ENCODE measurements at regions not wholly inside any gene's neighbourhood (a gene's known extent, or its start where the extent isn't known, plus 50 kb on each side); places are given as distances from the start of the nearest gene placed in this dataset.

DNA sequence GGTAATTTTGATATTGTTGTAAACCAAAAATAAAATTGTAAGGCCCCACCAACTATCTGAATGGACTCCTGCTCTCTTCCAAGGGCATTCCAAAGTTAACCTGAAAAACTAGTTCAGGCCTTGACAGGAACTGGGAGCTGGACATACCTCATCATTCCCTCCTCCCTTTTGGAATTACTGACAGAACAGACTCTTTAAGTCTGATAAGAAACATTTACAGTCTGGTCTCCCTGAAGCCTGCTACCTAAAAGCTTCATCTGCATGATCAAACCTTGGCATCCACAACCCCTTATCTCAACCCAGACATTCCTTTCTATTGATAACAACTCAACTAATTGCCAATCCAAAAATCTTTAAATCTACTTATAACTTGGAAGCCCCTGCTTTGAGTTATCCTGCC, 123.8 kb downstream of the TLR5 start:
- H3K4me3 ChIP-seq (ENCODE audit: low read depth in 1 of 3, low read length in 3 of 3), result no peak overlapping the region
- H3K4me1 ChIP-seq (ENCODE audit: control insufficient read depth in 4 of 4, insufficient read depth in 4 of 4, low read length in 3 of 4), result no peaks in the 10 kb centered on the region
- no peak overlapping the region for H3K27ac ChIP-seq (ENCODE audit: low read depth in 1 of 2, low read length in 2 of 2)
- no peak for TF ChIP-seq NR2F2 (IDR thresholded peaks at IDR 0.05)
- TF ChIP-seq, protein P1, sequence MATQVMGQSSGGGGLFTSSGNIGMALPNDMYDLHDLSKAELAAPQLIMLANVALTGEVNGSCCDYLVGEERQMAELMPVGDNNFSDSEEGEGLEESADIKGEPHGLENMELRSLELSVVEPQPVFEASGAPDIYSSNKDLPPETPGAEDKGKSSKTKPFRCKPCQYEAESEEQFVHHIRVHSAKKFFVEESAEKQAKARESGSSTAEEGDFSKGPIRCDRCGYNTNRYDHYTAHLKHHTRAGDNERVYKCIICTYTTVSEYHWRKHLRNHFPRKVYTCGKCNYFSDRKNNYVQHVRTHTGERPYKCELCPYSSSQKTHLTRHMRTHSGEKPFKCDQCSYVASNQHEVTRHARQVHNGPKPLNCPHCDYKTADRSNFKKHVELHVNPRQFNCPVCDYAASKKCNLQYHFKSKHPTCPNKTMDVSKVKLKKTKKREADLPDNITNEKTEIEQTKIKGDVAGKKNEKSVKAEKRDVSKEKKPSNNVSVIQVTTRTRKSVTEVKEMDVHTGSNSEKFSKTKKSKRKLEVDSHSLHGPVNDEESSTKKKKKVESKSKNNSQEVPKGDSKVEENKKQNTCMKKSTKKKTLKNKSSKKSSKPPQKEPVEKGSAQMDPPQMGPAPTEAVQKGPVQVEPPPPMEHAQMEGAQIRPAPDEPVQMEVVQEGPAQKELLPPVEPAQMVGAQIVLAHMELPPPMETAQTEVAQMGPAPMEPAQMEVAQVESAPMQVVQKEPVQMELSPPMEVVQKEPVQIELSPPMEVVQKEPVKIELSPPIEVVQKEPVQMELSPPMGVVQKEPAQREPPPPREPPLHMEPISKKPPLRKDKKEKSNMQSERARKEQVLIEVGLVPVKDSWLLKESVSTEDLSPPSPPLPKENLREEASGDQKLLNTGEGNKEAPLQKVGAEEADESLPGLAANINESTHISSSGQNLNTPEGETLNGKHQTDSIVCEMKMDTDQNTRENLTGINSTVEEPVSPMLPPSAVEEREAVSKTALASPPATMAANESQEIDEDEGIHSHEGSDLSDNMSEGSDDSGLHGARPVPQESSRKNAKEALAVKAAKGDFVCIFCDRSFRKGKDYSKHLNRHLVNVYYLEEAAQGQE (IDR thresholded peaks at IDR 0.05), result no peak
- TF ChIP-seq, protein P2, sequence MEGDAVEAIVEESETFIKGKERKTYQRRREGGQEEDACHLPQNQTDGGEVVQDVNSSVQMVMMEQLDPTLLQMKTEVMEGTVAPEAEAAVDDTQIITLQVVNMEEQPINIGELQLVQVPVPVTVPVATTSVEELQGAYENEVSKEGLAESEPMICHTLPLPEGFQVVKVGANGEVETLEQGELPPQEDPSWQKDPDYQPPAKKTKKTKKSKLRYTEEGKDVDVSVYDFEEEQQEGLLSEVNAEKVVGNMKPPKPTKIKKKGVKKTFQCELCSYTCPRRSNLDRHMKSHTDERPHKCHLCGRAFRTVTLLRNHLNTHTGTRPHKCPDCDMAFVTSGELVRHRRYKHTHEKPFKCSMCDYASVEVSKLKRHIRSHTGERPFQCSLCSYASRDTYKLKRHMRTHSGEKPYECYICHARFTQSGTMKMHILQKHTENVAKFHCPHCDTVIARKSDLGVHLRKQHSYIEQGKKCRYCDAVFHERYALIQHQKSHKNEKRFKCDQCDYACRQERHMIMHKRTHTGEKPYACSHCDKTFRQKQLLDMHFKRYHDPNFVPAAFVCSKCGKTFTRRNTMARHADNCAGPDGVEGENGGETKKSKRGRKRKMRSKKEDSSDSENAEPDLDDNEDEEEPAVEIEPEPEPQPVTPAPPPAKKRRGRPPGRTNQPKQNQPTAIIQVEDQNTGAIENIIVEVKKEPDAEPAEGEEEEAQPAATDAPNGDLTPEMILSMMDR (IDR thresholded peaks at IDR 0.05; ENCODE audit: low read depth, low read length, missing input control), result no peak
- TF ChIP-seq HNF4G (IDR thresholded peaks at IDR 0.05), result no peak
- TF ChIP-seq RXRA (IDR thresholded peaks at IDR 0.05), result no peak
- TF ChIP-seq JUND (IDR thresholded peaks at IDR 0.05), result no peak
- TF ChIP-seq, protein P3, sequence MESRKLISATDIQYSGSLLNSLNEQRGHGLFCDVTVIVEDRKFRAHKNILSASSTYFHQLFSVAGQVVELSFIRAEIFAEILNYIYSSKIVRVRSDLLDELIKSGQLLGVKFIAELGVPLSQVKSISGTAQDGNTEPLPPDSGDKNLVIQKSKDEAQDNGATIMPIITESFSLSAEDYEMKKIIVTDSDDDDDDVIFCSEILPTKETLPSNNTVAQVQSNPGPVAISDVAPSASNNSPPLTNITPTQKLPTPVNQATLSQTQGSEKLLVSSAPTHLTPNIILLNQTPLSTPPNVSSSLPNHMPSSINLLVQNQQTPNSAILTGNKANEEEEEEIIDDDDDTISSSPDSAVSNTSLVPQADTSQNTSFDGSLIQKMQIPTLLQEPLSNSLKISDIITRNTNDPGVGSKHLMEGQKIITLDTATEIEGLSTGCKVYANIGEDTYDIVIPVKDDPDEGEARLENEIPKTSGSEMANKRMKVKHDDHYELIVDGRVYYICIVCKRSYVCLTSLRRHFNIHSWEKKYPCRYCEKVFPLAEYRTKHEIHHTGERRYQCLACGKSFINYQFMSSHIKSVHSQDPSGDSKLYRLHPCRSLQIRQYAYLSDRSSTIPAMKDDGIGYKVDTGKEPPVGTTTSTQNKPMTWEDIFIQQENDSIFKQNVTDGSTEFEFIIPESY (IDR thresholded peaks at IDR 0.05), result no peak
- TF ChIP-seq HNF4A (conservative IDR thresholded peaks at IDR 0.05), result no peak
- no peak for TF ChIP-seq FOXA2 (IDR thresholded peaks at IDR 0.05)
- no peak for TF ChIP-seq SP1 (IDR thresholded peaks at IDR 0.05)
- H3K9ac ChIP-seq (ENCODE audit: low read depth in 1 of 2, low read length in 2 of 2), result no peak overlapping the region
- no peak for DNase-seq (ENCODE audit: low spot score)
- H3K36me3 ChIP-seq (ENCODE audit: control insufficient read depth in 4 of 4, insufficient read depth in 3 of 4, low read depth in 1 of 4, low read length in 3 of 4), result no peaks in the 10 kb centered on the region
- H3K27me3 ChIP-seq (ENCODE audit: control insufficient read depth in 4 of 4, insufficient read depth in 4 of 4, low read length in 3 of 4), result no peaks in the 10 kb centered on the region
- no peaks in the 10 kb centered on the region for H3K9me3 ChIP-seq (ENCODE audit: control insufficient read depth in 4 of 4, low read length in 3 of 4)

DNA sequence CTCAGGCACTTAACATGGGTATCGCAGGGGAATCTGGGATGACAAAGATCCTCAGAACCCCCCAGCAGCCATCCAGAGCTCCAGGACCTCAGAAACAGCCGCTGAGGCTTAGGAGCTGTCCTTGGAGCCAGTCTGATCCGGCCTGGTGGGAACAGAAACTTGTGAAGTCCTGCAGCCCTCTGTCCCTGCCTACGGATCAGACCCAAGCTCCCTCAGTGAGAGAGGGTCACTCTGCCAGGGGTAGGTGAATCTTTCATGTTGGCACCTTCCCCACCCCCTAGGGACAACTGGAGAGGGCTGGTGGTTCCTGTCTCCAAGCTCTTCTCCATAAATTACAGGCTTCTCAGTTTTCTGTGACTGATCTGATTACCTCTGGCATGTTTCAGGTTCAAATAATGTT, 122.3 kb downstream of the TLR5 start:
- H3K27ac ChIP-seq (ENCODE audit: low read depth in 1 of 2, low read length in 2 of 2), result no peak overlapping the region
- no peak overlapping the region for H3K4me3 ChIP-seq (ENCODE audit: low read depth in 1 of 3, low read length in 3 of 3)
- H3K9ac ChIP-seq (ENCODE audit: low read depth in 1 of 2, low read length in 2 of 2), result no peak overlapping the region
- H3K36me3 ChIP-seq (ENCODE audit: control insufficient read depth in 4 of 4, insufficient read depth in 3 of 4, low read depth in 1 of 4, low read length in 3 of 4), result no peaks in the 10 kb centered on the region
- H3K4me1 ChIP-seq (ENCODE audit: control insufficient read depth in 4 of 4, insufficient read depth in 4 of 4, low read length in 3 of 4), result no peaks in the 10 kb centered on the region
- H3K27me3 ChIP-seq (ENCODE audit: control insufficient read depth in 4 of 4, insufficient read depth in 4 of 4, low read length in 3 of 4), result no peaks in the 10 kb centered on the region
- 90% methylated on average over 4 of the region's 4 CpGs for WGBS
- no peak for DNase-seq (ENCODE audit: low spot score)
- H3K9me3 ChIP-seq (ENCODE audit: control insufficient read depth in 4 of 4, low read length in 3 of 4), result no peaks in the 10 kb centered on the region
- TF ChIP-seq JUND (IDR thresholded peaks at IDR 0.05), result no peak
